SHP77 (cell line): ENCODE measurements at regions not wholly inside any gene's neighbourhood (a gene's known extent, or its start where the extent isn't known, plus 50 kb on each side); places are given as distances from the start of the nearest gene placed in this dataset.

ENCODE experiments used
- DNase-seq, 2 experiments: peaks; one replicate each; lab custom pipeline; 2025; lab: John Stamatoyannopoulos, UW

- no peak for DNase-seq
Observed at GRCh38 chr10:29687421-29688164, 52.8 kb upstream of the SVIL start.

- no peak for DNase-seq
Observed at GRCh38 chr10:29685506-29685905, 50.7 kb upstream of the SVIL start.
